A549 (cell line): ENCODE measurements at regions not wholly inside any gene's neighbourhood (a gene's known extent, or its start where the extent isn't known, plus 50 kb on each side); places are given as distances from the start of the nearest gene placed in this dataset.

Experiments
- ATAC-seq, 2 experiments: fragments of 200-7000 bp in 1 of 2; fragments of >200 bp in 1 of 2; cut with Nextera tagmentation in 1 of 2; cut with Tn5 transposase in 1 of 2; 3 replicates each; pipeline versions ENCODE4 v1.8.0 to v1.9.1; 2018 to 2020; ENCODE audit warnings: mild to moderate bottlenecking in 1 of 2, moderate library complexity in 1 of 2
- CTCF ChIA-PET: fragments of 300-600 bp; sonication (Branson Sonifier 250); formaldehyde crosslinking; extraction: SDS; loops from one replicate; lab custom pipeline; 2021; ENCODE audit warnings: antibody characterized with exemption, inconsistent platforms; lab: Yijun Ruan, JAX
- POLR2A ChIA-PET: fragments of 350-600 bp; formaldehyde crosslinking; extraction: SDS; loops from one replicate; lab custom pipeline; 2021; ENCODE audit warnings: antibody characterized with exemption, inconsistent platforms; lab: Yijun Ruan, JAX
- DNase-seq, 2 experiments: peaks; one replicate each; pipeline versions ENCODE4 v3.0.0 to v3.0.0-alpha.2; 2011 to 2016; ENCODE audit warnings: low read depth in 1 of 2, low spot score in 1 of 2
- FAIRE-seq: peaks from 2 replicates; lab custom pipeline; 2011; peaks lifted over from hg19 to GRCh38; lab: Jason Lieb, UNC
- H3K27ac ChIP-seq, 2 experiments: fragments of >200 bp; sonication (Bioruptor Twin); formaldehyde crosslinking; 3 replicates each; pipeline ENCODE4 v1.5.1; 2016 to 2017
- H3K4me1 ChIP-seq: fragments of >200 bp; sonication (Bioruptor Twin); formaldehyde crosslinking; 3 replicates; pipeline ENCODE4 v1.6.1; 2016
- H3K4me2 ChIP-seq: fragments of >200 bp; sonication (Bioruptor Twin); formaldehyde crosslinking; 3 replicates; pipeline ENCODE4 v1.6.1; 2016
- H3K4me3 ChIP-seq: fragments of >200 bp; sonication (Bioruptor Twin); formaldehyde crosslinking; 3 replicates; pipeline ENCODE4 v1.5.1; 2016
- H3K9me3 ChIP-seq: fragments of >200 bp; sonication (Bioruptor Twin); formaldehyde crosslinking; 3 replicates; pipeline ENCODE4 v1.6.1; 2016
- CEBPB ChIP-seq, 2 experiments: fragments of >200 bp in 1 of 2; sonication (Bioruptor Twin) in 1 of 2; formaldehyde crosslinking in 1 of 2; IDR thresholded peaks; 2 replicates each; pipeline ENCODE4 v1.6.1; 2012 to 2016
- ESRRA ChIP-seq: fragments of 150-350 bp; IDR thresholded peaks from 2 replicates; pipeline ENCODE4 v1.6.1; 2014; ENCODE audit warnings: mild to moderate bottlenecking, low read length, borderline replicate concordance
- GATA3 ChIP-seq: IDR thresholded peaks from 2 replicates; pipeline ENCODE4 v1.6.1; 2012; ENCODE audit warnings: borderline replicate concordance
- HDAC2 ChIP-seq: fragments of 200-600 bp; sonication (generic); IDR thresholded peaks from 2 replicates; pipeline ENCODE4 v1.6.1; 2016
- HEYL ChIP-seq: fragments of 250-450 bp; sonication (Bioruptor Pico); IDR thresholded peaks from 2 replicates; pipeline ENCODE4 v1.8.0; 2021; ENCODE audit warnings: mild to moderate bottlenecking, moderate library complexity
- HOXB13 ChIP-seq: fragments of 250-450 bp; sonication (Bioruptor Pico); IDR thresholded peaks from 2 replicates; pipeline ENCODE4 v1.5.0; 2020; ENCODE audit warnings: low read depth, mild to moderate bottlenecking, moderate library complexity
- JUN ChIP-seq, 2 experiments: fragments of >200 bp; sonication (Bioruptor Twin); formaldehyde crosslinking; IDR thresholded peaks; 2 replicates in 1 of 2; 3 replicates in 1 of 2; pipeline ENCODE4 v1.6.1; 2016 to 2017
- MAZ ChIP-seq: fragments of 150-350 bp; IDR thresholded peaks from 2 replicates; pipeline ENCODE4 v1.6.1; 2014; ENCODE audit warnings: antibody characterized with exemption, low read depth, low read length, borderline replicate concordance
- POLR2A ChIP-seq: IDR thresholded peaks from 2 replicates; pipeline ENCODE4 v1.6.1; 2012; ENCODE audit warnings: mild to moderate bottlenecking, low read length
- RAD21 ChIP-seq, 2 experiments: fragments of >200 bp in 1 of 2; sonication (Bioruptor Twin) in 1 of 2; formaldehyde crosslinking in 1 of 2; IDR thresholded peaks in 1 of 2; conservative IDR thresholded peaks in 1 of 2; 2 replicates in 1 of 2; 3 replicates in 1 of 2; pipeline ENCODE4 v1.6.1; 2012 to 2018; ENCODE audit warnings: inconsistent platforms in 1 of 2
- RNF2 ChIP-seq: fragments of 200-600 bp; sonication (generic); IDR thresholded peaks from 2 replicates; pipeline ENCODE4 v1.6.1; 2016; ENCODE audit warnings: low read depth, mild to moderate bottlenecking, antibody characterized with exemption, moderate library complexity, borderline replicate concordance
- SMC3 ChIP-seq: fragments of >200 bp; sonication (Bioruptor Twin); formaldehyde crosslinking; IDR thresholded peaks from 3 replicates; pipeline ENCODE4 v1.6.1; 2018; ENCODE audit warnings: inconsistent platforms
- TFCP2L1 ChIP-seq: fragments of 250-450 bp; sonication (Bioruptor Pico); IDR thresholded peaks from 2 replicates; pipeline ENCODE4 v1.5.0; 2021; ENCODE audit warnings: mild to moderate bottlenecking
- ZC3H11A ChIP-seq: fragments of 450-650 bp; IDR thresholded peaks from 2 replicates; pipeline ENCODE4 v1.6.1; 2014; ENCODE audit warnings: antibody characterized with exemption, mild to moderate bottlenecking
- ZFP36 ChIP-seq: fragments of 450-650 bp; IDR thresholded peaks from 2 replicates; pipeline ENCODE4 v1.6.1; 2014; ENCODE audit warnings: borderline replicate concordance; ENCODE audit not compliant: partially characterized antibody
- ZSCAN20 ChIP-seq: fragments of 250-450 bp; sonication (Bioruptor Pico); IDR thresholded peaks from 2 replicates; pipeline ENCODE4 v1.8.0; 2022; ENCODE audit warnings: mild to moderate bottlenecking, moderate library complexity
- WGBS: methylation state at CpG from one replicate; pipeline ENCODE4 v1.1.6; 2017; ENCODE audit errors: missing lambda C conversion rate; 5-methylcytosine and 5-hydroxymethylcytosine counted together
- TF ChIP-seq, protein P1 (sequence below): fragments of 250-450 bp; sonication (Bioruptor Pico); IDR thresholded peaks from 2 replicates; pipeline ENCODE4 v1.5.0; 2021; ENCODE audit warnings: mild to moderate bottlenecking, moderate library complexity, borderline replicate concordance
- TF ChIP-seq, protein P2 (sequence below): IDR thresholded peaks from 2 replicates; pipeline ENCODE4 v1.6.1; 2012
- TF ChIP-seq, protein P3 (sequence below): fragments of 150-350 bp; IDR thresholded peaks from 2 replicates; pipeline ENCODE4 v1.6.1; 2014; ENCODE audit warnings: low read depth, mild to moderate bottlenecking, low read length
- TF ChIP-seq, protein P4 (sequence below): fragments of >200 bp; sonication (Bioruptor Twin); formaldehyde crosslinking; IDR thresholded peaks from 3 replicates; pipeline ENCODE4 v1.6.1; 2016

DNA sequence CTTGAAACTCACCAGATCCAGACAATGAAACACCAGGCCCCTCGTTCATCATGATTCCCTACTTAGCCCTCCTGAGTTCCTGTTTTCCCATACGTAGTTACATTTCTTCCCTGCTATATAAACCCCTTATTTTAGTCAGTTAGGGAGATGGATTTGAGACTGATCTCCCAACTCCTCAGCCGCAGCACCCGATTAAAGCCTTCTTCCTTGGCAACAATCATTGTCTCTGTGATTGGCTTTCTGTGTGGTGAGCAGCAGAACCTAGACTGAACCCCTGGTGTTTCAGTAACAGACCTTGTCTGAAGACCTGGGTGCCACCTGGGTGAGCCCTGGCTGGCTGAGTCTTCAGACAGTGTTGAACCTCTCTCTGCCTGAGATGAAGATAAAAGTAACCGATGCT lies 118.0 kb downstream of the OAT start:
- H3K27ac ChIP-seq: no peak overlapping the region
- H3K4me3 ChIP-seq: no peak overlapping the region
- H3K9me3 ChIP-seq: peaks cover 7% of the 10 kb centered on the region; the same call in 2 of the 3 replicates
- WGBS: 56% methylated on average over 5 of the region's 5 CpGs
- H3K4me2 ChIP-seq: no peak overlapping the region
- DNase-seq (no peak), ATAC-seq (no peak), FAIRE-seq (no peak)
- no peaks in the 10 kb centered on the region for H3K4me1 ChIP-seq
- POLR2A ChIA-PET: no interaction called here
- CTCF ChIA-PET: interaction anchor here (0.7 to 0.8 kb wide), 2 partner anchors 67 to 305 kb away, joined by 3 read pairs; no protein-coding TSS in a partner anchor
- TF ChIP-seq ZSCAN20 (CRISPR knock-in tag): no peak
- no peak for TF ChIP-seq GATA3
- TF ChIP-seq CEBPB (IDR thresholded peaks at IDR 0.05): no peak
- TF ChIP-seq ZC3H11A: no peak
- TF ChIP-seq JUN (IDR thresholded peaks at IDR 0.05): no peak
- no peak for TF ChIP-seq MAZ
- TF ChIP-seq SMC3: no peak
- TF ChIP-seq, protein P1, sequence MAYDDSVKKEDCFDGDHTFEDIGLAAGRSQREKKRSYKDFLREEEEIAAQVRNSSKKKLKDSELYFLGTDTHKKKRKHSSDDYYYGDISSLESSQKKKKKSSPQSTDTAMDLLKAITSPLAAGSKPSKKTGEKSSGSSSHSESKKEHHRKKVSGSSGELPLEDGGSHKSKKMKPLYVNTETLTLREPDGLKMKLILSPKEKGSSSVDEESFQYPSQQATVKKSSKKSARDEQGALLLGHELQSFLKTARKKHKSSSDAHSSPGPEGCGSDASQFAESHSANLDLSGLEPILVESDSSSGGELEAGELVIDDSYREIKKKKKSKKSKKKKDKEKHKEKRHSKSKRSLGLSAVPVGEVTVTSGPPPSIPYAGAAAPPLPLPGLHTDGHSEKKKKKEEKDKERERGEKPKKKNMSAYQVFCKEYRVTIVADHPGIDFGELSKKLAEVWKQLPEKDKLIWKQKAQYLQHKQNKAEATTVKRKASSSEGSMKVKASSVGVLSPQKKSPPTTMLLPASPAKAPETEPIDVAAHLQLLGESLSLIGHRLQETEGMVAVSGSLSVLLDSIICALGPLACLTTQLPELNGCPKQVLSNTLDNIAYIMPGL (CRISPR knock-in tag): no peak
- TF ChIP-seq HDAC2: no peak
- no peak for TF ChIP-seq POLR2A
- no peak for TF ChIP-seq RAD21 (conservative IDR thresholded peaks at IDR 0.05 in 1 of 2, IDR thresholded peaks at IDR 0.05 in 1 of 2)
- no peak for TF ChIP-seq TFCP2L1 (CRISPR knock-in tag)
- TF ChIP-seq RNF2: no peak

DNA sequence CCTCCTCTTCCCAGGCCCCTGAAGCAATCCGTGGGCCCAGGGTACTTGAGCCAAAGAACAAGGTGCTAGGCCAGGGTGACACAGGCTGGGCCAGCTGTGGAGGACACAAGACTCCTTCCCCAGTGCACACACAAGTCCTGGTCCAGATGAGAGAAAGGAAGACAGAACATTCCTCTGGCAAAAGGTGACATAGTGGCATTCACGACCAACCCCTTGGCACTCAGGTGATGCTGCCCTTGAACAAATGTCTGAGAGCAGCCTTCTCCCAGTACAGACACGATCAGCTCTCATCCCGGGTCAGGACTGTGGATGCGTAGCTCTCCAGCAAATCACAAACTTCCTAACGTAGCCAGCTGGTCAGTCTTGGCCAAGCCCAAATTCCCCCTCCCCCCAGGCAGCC lies 118.5 kb downstream of the OAT start:
- H3K27ac ChIP-seq: no peak overlapping the region
- 25% methylated on average over 6 of the region's 6 CpGs for WGBS
- H3K4me1 ChIP-seq: no peaks in the 10 kb centered on the region
- no peak for DNase-seq
- no peak for ATAC-seq
- TF ChIP-seq RNF2: no peak
- TF ChIP-seq SMC3: no peak
- no peak for TF ChIP-seq HOXB13 (CRISPR knock-in tag)
- no peak for TF ChIP-seq ZFP36
- ChIA-PET CTCF (interaction anchor here (0.8 kb wide), 1 partner anchor 304 kb away, joined by 3 read pairs; no protein-coding TSS in a partner anchor), POLR2A (no interaction called here)
- no peak overlapping the region for H3K4me3 ChIP-seq
- no peak for FAIRE-seq
- no peak overlapping the region for H3K4me2 ChIP-seq
- peaks cover 7% of the 10 kb centered on the region; the same call in 2 of the 3 replicates for H3K9me3 ChIP-seq

DNA sequence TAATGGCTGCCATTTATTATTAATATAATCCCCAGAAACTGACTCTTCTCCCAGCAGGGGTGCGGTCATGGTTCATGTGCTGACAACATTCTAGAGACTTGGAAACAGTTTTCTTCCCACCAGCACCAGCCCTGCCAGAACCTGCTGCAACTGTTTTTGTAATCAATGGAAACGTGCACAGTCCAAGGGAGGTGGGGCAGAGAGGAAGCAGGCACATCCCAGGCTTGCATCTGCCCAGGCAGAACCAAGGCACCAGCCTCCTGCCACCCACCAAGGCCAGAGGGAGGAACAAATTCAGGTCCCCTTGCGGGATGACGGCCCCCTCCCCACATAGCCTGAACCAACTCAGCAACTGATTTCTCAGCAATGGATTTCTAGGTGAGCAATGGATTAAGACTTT lies 119.0 kb downstream of the OAT start:
- ChIA-PET POLR2A (no interaction called here), CTCF (no interaction called here)
- peaks cover 7% of the 10 kb centered on the region; the same call in 2 of the 3 replicates for H3K9me3 ChIP-seq
- TF ChIP-seq ESRRA: no peak
- TF ChIP-seq, protein P2, sequence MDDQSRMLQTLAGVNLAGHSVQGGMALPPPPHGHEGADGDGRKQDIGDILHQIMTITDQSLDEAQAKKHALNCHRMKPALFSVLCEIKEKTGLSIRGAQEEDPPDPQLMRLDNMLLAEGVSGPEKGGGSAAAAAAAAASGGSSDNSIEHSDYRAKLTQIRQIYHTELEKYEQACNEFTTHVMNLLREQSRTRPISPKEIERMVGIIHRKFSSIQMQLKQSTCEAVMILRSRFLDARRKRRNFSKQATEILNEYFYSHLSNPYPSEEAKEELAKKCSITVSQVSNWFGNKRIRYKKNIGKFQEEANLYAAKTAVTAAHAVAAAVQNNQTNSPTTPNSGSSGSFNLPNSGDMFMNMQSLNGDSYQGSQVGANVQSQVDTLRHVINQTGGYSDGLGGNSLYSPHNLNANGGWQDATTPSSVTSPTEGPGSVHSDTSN: no peak
- TF ChIP-seq, protein P3, sequence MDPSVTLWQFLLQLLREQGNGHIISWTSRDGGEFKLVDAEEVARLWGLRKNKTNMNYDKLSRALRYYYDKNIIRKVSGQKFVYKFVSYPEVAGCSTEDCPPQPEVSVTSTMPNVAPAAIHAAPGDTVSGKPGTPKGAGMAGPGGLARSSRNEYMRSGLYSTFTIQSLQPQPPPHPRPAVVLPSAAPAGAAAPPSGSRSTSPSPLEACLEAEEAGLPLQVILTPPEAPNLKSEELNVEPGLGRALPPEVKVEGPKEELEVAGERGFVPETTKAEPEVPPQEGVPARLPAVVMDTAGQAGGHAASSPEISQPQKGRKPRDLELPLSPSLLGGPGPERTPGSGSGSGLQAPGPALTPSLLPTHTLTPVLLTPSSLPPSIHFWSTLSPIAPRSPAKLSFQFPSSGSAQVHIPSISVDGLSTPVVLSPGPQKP: no peak
- TF ChIP-seq, protein P4, sequence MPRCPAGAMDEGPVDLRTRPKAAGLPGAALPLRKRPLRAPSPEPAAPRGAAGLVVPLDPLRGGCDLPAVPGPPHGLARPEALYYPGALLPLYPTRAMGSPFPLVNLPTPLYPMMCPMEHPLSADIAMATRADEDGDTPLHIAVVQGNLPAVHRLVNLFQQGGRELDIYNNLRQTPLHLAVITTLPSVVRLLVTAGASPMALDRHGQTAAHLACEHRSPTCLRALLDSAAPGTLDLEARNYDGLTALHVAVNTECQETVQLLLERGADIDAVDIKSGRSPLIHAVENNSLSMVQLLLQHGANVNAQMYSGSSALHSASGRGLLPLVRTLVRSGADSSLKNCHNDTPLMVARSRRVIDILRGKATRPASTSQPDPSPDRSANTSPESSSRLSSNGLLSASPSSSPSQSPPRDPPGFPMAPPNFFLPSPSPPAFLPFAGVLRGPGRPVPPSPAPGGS: no peak
- no peak for TF ChIP-seq HEYL (CRISPR knock-in tag)
- H3K27ac ChIP-seq: no peak overlapping the region
- 13% methylated on average over 4 of the region's 4 CpGs for WGBS
- no peak for ATAC-seq
- no peak overlapping the region for H3K4me2 ChIP-seq
- no peak for FAIRE-seq
- no peak for DNase-seq
- H3K4me1 ChIP-seq: no peaks in the 10 kb centered on the region
- no peak overlapping the region for H3K4me3 ChIP-seq
